C4-2B (cell line): ENCODE measurements at regions not wholly inside any gene's neighbourhood (a gene's known extent, or its start where the extent isn't known, plus 50 kb on each side); places are given as distances from the start of the nearest gene placed in this dataset.

Source experiments
- H3K27ac ChIP-seq: fragments of 450-650 bp; 2 replicates; pipeline ENCODE4 v1.5.1; 2017
- CTCF ChIP-seq: fragments of 450-650 bp; conservative IDR thresholded peaks from 2 replicates; pipeline ENCODE4 v1.5.1; 2017; ENCODE audit warnings: mild to moderate bottlenecking
- ZFX ChIP-seq: fragments of 450-650 bp; IDR thresholded peaks from 2 replicates; pipeline ENCODE4 v1.6.1; 2017

GRCh38 chr6:164756723-164757122 is 552.7 kb downstream of the C6orf118 start:
- TF ChIP-seq CTCF (no peak), ZFX (no peak)
- no peak overlapping the region for H3K27ac ChIP-seq

GRCh38 chr6:164756142-164756541 is 553.3 kb downstream of the C6orf118 start:
- TF ChIP-seq ZFX = no peak
- no peak for TF ChIP-seq CTCF
- H3K27ac ChIP-seq = no peak overlapping the region

GRCh38 chr6:164753517-164753916 is 555.9 kb downstream of the C6orf118 start:
- TF ChIP-seq ZFX (no peak), CTCF (no peak)
- no peak overlapping the region for H3K27ac ChIP-seq

- no peak overlapping the region for H3K27ac ChIP-seq
- TF ChIP-seq ZFX (no peak), CTCF (no peak)
Observed at GRCh38 chr6:164751395-164751794, 558.0 kb downstream of the C6orf118 start.

- no peak for TF ChIP-seq ZFX
- no peak for TF ChIP-seq CTCF
- no peak overlapping the region for H3K27ac ChIP-seq
Observed at GRCh38 chr6:164750128-164750527, 559.3 kb downstream of the C6orf118 start.

- no peak for TF ChIP-seq CTCF
- TF ChIP-seq ZFX = no peak
- H3K27ac ChIP-seq = no peak overlapping the region
Observed at GRCh38 chr6:164749221-164750064, 560.0 kb downstream of the C6orf118 start.

GRCh38 chr6:164744301-164744700 is 565.1 kb downstream of the C6orf118 start:
- no peak overlapping the region for H3K27ac ChIP-seq
- TF ChIP-seq CTCF (no peak), ZFX (no peak)
